ENCODE measurements at regions not wholly inside any gene's neighbourhood (a gene's known extent, or its start where the extent isn't known, plus 50 kb on each side); places are given as distances from the start of the nearest gene placed in this dataset.

DNA sequence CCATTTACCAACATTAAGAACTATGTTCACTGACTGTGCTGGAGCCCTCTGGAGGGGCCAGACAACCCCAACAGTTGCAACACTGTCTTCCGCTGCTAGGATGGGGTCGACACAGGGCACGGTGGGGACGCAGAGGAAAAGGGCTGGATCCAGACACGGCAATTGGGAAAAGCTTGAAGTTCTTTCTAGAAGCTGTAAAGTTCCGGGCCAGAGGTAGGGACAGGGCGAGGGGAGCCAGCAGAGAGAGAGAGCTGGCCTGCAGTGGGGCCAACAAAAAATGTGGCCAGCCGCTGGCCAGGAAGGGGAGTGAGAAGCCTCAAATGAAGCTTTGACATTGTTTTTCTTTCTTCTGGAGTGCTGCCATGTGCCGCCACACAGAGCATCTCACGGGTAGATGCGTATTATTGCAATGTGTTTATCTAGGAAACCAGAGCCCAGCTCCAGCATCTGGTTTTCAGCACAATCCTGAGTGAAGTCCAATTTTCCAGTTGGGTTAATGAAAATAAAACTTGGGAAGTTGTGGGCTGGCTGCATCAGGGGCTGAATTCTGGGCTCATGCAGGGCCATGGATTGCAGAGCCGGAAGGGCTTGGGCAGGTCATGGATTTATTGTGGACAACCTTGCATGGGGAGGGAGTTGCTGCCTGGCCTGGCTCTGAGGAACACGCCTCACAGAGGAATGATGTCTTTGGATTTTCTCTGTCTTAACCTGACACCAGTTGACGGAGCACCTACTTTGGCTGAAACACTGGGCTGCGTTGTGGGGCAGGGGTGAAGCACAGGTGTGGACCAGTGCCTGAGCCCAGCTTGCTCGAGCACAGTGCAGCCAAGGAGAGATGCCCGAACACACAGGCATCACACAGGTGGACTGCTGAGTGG lies 67.6 kb upstream of the AMPD3 start:
- peak; percentile 78 for DNase-seq (ENCODE audit: low spot score)

DNA sequence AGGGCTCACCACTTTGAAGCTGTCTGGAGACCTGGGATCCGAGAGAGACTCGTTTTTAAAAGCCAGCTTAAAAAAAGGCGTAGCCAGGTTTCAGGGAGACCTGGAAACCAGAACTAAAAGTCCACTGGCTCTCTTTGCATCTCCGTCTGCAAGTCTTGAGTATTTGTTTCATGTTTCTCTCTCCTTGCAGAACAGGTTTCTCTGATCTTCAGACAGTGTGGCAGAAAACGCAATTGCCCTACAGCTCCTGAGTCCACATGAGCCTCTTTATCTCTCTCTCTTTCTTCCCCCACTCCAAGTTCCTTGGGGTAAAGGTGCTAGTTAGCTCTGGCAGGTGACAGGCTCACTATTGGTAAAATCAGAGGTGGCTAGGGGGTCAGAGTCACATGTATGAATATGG lies 67.0 kb upstream of the AMPD3 start:
- DNase-seq (ENCODE audit: low spot score), result no peak

DNA sequence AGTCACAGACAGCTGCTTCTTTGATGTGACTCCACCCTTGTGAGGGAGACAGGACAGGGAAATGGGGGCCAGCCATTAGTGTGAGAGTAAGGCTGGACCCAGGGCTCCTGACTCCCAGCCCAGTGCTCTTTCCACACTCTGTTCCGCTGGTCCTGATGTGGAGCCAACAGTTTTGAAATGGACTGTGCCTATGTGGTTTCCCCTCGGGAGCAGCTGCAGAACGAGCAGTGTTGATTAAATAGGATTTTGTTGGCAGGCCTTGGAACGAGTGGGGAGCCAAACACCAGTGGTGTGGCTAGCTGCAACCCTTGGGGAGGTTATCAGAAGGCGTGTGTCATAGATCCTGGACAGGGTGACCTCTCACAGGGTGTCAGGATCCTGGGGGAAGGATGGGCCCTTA lies 66.5 kb upstream of the AMPD3 start:
- no peak for DNase-seq (ENCODE audit: low spot score)

DNA sequence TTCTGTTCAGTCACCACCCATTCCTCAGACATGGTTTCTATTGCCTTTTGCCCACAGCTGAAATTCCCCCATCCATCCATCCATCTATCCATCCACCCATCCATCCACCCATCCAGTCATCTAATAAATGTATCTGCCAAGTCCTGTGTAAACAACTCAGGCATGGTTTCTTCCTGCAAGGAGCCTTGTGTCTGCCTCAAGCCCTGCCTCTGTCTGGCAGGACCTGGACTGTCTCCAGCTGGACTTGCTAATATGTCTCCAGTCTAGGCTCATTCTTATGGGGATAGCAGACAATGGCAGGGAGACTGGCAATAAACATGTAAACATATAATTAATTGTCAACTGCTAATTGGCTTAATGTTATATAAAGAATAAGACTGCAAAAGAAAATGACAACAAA lies 64.7 kb upstream of the AMPD3 start:
- no peak for DNase-seq (ENCODE audit: low spot score)

DNA sequence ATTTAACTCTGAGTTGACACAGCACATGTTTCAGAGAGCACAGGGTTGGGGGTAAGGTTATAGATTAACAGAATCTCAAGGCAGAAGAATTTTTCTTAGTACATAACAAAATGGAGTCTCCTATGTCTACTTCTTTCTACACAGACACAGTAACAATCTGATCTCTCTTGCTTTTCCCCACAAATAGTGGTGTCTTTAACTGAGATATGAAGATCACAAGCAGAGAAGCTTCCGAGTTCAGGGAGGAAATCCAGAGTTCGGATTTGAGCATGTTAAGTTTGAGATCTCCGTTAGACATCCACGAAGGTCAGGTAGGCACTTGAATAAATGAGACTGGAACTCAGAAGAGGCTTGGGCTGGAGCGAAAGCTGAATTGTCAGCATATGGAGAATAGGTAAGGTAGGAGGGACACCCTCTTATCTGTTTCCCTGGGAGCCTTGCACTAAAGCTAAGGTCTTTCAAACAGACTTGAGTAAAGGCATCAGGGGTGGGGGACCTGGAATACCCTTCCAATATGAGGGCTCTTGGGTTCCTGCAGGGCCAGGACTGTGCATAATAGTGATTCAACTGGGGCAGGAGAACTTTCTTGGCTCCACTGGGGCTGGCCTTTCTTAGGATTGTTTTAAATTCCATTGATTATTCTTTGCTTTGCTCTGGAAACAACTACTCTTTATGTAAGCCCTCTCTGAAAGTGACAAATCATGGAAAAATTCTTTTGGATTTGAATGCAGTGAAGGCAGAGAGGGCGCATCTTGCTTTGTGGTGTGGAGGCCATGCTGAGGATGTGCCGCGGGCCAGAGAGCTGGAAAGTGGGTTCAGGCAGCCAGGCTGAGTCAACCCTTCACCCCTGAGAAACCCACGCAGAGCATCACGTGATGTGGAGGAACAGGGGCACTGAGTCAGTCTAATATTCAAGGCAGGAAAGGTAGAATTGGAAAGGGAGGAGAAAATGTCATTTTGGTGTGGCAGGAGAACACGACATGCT lies 62.7 kb upstream of the AMPD3 start:
- DNase-seq (ENCODE audit: low spot score), result peak; percentile 36

DNA sequence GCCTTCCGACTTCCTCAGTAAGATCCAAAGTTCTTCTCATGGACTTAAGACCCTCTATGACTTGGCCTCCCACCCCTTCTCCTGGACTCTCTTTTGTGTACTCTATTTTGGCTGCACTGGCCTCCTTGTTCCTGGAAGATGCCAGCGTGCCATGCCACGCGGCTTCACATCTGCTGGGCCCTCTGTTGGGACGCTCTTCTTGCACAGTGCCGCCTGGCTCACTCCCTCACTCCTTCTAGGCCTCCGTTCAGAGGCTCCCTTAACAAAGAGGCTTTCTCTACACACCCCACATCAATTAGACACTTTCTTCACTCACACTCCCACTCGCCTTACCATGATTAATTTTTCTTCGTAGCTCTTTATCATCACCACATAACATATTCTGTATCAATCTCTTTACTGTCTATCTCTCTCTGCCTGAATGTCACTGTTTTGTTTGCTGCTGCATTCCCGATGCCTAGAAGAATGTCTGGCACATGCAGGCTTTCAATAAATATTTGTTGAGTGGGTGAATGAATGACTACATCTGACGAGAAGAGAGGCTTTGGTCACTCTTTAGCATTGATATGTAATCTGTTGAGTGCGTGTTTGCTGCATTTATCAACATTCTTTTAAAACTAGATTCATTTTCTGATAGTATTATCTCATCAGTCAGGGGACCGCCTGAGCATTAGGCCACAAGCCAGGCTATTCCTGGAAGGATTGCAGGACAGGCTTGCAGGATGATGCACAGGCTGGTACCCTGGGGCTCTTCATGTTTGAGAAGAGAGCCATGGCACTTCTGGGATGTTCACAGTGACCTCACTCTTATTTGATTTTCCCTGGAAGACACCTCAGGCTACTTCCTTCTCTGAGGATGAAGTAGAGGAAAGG lies 60.6 kb upstream of the AMPD3 start:
- DNase-seq (ENCODE audit: low spot score), result no peak

DNA sequence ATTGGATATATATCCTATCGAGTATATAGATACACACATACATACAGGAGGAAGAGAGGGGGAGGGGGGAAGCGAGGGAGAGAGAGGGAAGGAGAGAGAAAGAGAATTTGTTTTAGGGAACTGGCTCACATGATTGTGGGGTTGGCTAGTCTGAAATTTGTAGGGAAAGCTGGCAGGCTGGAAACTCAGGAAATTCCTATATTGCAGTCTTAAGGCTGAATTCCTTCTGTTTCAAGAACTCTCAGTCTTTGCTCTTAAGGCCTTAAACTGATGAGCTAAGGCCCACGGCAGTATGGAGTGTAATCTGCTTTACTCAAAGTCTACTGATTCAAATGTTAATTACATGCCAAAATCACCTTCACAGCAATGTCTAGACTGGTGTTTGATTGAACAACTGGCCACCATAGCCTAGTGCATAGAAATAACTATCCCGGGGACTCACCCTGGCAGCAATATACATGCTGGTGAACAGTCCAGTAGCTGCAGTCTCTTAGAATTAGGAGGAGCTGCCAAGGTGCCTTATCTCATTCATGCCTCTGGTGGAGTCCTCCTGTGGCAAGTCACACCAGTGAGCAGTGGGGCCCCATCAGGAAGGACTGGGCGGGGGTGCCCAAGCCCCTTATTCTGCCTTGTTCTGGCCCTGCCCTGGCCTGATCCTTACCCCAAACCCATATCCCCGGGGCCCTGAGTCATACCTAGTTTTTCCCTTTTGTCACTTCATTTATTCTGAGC lies 59.7 kb upstream of the AMPD3 start:
- DNase-seq (ENCODE audit: low spot score), result no peak

DNA sequence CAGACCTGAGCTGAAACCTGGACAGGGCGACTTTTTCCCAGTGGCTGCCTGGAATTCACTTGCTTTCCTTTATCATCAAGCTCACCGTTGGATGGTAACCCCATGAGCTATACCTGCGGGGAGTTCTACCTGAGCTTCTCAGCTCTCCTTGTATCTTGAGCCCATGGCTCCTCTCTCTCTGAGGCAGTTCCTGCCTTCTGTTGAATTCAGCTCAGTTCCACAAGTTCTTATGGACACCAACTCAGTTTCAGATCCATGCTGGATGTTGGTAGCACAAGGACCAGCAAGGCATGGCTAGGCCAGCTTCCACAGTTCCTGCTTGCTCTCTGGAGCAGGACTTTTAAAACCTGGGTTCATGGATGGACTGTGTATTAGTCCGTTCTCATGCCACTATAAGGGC lies 58.3 kb upstream of the AMPD3 start:
- no peak for DNase-seq (ENCODE audit: low spot score)

DNA sequence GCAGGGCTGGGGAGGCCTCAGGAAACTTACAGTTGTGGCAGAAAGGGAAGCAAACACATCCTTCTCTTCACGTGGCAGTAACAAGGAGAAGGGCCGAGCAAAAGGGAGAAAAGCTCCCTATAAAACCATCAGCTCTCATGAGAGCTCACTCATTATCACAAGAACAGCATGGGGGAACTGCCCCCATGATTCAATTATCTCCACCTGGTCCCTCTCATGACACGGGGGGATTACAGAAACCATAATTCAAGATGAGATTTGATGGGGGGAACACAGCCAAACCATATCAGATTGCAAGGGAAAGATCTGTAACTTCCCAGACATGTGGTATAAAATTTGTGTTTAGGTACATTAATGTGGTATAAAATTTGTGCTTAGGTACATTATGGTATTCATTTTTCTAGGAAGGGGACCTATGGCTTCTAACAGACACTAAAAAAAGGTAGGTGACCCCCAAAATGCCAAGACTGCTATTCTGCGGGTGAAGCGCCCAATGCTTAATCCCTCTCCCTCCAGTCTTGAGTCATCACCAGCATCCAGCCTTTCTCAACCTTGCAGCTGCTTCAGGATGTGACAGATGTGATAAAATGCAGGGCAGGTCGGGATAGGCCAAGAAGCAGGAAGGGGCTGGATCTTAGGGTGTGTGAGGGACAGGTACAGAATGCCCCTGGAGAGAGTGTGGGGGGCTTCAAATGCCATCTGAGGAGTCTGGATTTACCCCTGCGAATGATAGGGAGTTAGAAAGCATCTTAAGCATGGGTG lies 57.7 kb upstream of the AMPD3 start:
- DNase-seq (ENCODE audit: low spot score), result no peak

DNA sequence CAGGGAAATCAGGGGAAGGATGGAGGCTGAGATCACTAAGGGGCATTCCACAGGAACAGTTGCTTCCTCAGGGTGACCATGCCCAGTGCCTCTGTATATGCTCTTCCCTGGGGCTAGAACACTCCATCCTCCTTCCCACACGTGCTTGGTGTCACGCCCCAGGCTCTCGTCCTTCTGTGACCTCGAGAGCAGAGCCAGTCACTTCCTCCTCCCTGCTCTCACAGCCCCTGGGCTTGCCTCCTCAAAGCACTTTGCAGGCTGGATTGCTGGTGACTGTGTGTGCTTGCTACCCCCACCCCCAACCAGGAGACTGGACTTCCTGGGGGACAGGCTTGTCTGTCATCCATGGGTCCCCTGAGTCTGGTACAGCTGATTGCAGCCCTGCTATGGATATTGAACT lies 56.5 kb upstream of the AMPD3 start:
- DNase-seq (ENCODE audit: low spot score), result no peak

DNA sequence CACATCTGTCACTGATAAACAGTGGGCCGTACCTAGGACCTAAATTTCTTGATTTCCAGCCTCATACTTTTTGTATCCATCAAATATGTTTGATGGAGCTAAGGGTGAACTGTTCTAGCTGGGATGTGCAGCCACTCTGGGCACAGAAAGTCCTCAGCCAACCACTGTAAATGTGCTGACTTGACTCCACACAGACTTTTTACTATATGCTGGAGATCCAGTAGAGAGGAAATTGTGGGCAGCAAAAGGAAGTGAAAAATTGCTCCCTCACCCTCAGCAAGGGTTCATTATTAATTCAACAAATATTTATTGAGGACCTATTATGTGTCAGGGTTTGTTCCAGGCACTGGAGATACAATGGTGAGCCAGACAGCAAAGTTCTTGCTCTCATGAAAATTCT lies 54.2 kb upstream of the AMPD3 start:
- DNase-seq (ENCODE audit: low spot score), result no peak

DNA sequence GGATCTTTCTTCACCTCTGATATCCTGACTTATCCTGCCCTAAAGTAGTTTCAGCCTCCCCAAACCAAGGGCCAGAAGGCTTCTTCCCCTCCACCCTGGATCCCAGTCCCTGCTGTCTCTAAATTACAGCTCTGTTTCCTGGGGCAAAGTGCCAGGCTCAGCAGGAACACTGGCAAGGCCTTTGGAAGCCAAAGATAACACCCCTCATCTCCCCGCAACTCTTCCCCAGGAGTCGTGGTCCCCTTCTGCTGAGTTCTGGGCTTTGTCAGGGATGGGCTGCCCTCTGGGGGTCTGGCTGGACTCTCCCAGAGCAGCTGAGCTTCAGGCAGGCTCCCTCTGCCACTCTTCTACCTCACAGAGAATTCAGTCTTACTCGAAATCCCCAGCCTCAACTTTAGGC lies 53.8 kb upstream of the AMPD3 start:
- no peak for DNase-seq (ENCODE audit: low spot score)

DNA sequence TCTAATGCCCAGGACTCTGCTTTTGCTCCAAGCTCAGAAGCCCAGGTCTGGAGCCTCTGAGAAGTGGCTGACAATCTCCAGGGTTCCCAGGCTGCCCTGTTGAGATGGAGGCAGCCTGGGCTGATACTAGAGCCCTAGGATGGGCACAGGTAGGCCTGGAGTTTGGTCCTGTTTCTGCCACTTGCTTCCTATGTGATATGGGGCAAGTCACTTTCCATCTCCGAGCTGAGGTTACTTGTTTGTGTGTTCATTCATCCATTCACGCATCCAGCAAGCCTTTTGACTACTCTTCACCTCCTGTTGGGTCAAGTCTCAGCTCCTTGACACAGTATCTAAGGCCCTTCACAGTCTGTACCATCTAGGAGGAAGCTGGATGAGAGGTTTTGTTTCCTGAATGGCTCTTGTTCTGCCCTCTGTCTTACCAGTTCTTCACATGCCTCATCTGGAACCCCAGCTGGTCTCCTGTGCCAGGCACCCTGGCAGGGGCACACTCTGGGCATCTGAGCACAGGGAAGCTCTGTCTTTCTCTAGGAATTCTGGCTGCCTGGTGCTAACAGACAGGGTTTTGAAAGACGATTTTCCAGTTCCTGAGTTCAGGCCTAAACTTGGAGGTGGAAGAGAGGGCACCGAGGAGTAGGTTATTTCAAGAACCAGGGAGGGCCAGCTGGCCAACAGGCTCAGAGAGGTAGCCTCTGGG lies 53.2 kb upstream of the AMPD3 start:
- no peak for DNase-seq (ENCODE audit: low spot score)
